ENCODE measurements at regions not wholly inside any gene's neighbourhood (a gene's known extent, or its start where the extent isn't known, plus 50 kb on each side); places are given as distances from the start of the nearest gene placed in this dataset.

DNA sequence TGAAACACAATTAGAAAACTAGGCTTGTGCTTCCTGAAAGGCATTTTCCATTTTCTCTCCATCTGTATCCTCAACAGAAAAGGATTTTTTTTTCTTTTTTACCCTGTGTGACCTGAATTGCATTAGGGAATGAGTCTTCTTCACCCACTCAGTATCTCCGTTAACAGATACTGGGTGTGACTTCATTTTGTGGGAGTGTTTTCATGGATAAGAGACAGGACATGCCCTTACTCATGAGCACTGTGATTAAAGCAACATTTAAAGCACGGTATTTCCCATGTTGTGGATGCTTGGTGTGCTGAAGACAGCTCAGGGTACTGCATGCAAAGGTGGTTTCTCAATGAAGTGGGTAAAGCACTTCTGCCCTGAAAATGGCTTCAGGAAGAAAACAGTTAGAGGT is 1397.3 kb upstream of the TMEM132C start:
- Histone ChIP-seq H3K9me3 (ENCODE audit: low read length) (no peaks in the 10 kb centered on the region), H3K27ac (ENCODE audit: low read depth, low read length, poor library complexity, severe bottlenecking) (no peak overlapping the region), H3K4me2 (ENCODE audit: low read length) (no peak overlapping the region), H3K4me1 (ENCODE audit: insufficient read depth, low read length, severe bottlenecking) (no peaks in the 10 kb centered on the region), H3K9ac (ENCODE audit: low read length) (no peak overlapping the region), H2AFZ (ENCODE audit: low read length) (no peak overlapping the region), H3K9me2 (ENCODE audit: low read depth, low read length) (no peaks in the 10 kb centered on the region), H3K36me3 (ENCODE audit: insufficient read depth, low read length) (no peaks in the 10 kb centered on the region), H4K20me1 (ENCODE audit: insufficient read depth, low read length) (no peaks in the 10 kb centered on the region), H3K79me2 (ENCODE audit: insufficient read depth, low read length) (no peaks in the 10 kb centered on the region), H3K4me3 (ENCODE audit: low read depth, low read length, poor library complexity, severe bottlenecking) (no peak overlapping the region), H3K27me3 (ENCODE audit: insufficient read depth, low read length) (no peaks in the 10 kb centered on the region), H3F3A (ENCODE audit: insufficient read depth, low read length) (no peaks in the 10 kb centered on the region)
- no peak for TF ChIP-seq EZH2 (IDR thresholded peaks at IDR 0.05; ENCODE audit: borderline replicate concordance, low read length)
- TF ChIP-seq, protein P1, sequence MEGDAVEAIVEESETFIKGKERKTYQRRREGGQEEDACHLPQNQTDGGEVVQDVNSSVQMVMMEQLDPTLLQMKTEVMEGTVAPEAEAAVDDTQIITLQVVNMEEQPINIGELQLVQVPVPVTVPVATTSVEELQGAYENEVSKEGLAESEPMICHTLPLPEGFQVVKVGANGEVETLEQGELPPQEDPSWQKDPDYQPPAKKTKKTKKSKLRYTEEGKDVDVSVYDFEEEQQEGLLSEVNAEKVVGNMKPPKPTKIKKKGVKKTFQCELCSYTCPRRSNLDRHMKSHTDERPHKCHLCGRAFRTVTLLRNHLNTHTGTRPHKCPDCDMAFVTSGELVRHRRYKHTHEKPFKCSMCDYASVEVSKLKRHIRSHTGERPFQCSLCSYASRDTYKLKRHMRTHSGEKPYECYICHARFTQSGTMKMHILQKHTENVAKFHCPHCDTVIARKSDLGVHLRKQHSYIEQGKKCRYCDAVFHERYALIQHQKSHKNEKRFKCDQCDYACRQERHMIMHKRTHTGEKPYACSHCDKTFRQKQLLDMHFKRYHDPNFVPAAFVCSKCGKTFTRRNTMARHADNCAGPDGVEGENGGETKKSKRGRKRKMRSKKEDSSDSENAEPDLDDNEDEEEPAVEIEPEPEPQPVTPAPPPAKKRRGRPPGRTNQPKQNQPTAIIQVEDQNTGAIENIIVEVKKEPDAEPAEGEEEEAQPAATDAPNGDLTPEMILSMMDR (IDR thresholded peaks at IDR 0.05; ENCODE audit: low read length) = no peak

GRCh38 chr12:126873701-126874100 is 1393.3 kb upstream of the TMEM132C start:
- Histone ChIP-seq H3K27ac (ENCODE audit: low read depth, low read length, poor library complexity, severe bottlenecking) (no peak overlapping the region), H3K4me3 (ENCODE audit: low read depth, low read length, poor library complexity, severe bottlenecking) (no peak overlapping the region), H3K9ac (ENCODE audit: low read length) (no peak overlapping the region), H3K36me3 (ENCODE audit: insufficient read depth, low read length) (no peaks in the 10 kb centered on the region), H2AFZ (ENCODE audit: low read length) (no peak overlapping the region), H3K9me2 (ENCODE audit: low read depth, low read length) (no peaks in the 10 kb centered on the region), H3F3A (ENCODE audit: insufficient read depth, low read length) (no peaks in the 10 kb centered on the region), H3K4me1 (ENCODE audit: insufficient read depth, low read length, severe bottlenecking) (no peaks in the 10 kb centered on the region), H3K27me3 (ENCODE audit: insufficient read depth, low read length) (no peaks in the 10 kb centered on the region), H4K20me1 (ENCODE audit: insufficient read depth, low read length) (no peaks in the 10 kb centered on the region), H3K4me2 (ENCODE audit: low read length) (no peak overlapping the region), H3K79me2 (ENCODE audit: insufficient read depth, low read length) (no peaks in the 10 kb centered on the region), H3K9me3 (ENCODE audit: low read length) (no peaks in the 10 kb centered on the region)
- TF ChIP-seq, protein P1 (IDR thresholded peaks at IDR 0.05; ENCODE audit: low read length) = no peak
- TF ChIP-seq EZH2 (IDR thresholded peaks at IDR 0.05; ENCODE audit: borderline replicate concordance, low read length) = no peak

DNA sequence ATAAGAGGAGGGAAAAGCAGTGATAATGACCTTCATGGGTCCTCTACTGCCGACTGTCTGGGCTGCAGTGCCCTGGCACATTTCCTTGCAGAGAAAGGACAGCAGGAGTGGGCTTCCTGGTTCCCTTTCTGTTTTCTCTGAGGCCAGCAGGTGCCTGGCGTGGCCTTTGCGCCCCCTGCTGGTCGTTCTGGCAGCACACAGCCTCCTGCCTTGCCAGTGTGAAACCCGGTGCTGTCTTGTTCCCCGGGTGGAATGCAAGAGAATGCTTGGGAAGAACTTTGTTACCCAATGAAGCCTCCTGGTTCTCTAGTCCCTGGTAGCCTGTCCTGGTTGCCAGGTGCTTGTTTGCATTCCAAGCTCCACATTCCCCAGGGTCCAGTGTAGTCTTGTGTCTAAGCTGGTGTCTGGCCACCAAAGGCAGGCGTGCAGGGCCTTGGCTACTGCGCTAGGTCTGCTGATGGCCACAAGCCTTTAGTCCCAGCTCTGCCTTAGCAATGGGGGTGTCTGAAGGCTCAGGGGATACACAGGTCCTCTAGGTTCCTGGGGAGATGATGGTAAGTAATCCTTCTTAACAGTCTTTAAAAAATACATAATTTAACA is 1392.4 kb upstream of the TMEM132C start:
- no peaks in the 10 kb centered on the region for H3K4me1 ChIP-seq (ENCODE audit: insufficient read depth, low read length, severe bottlenecking)
- H3K27me3 ChIP-seq (ENCODE audit: insufficient read depth, low read length) = no peaks in the 10 kb centered on the region
- H3K9ac ChIP-seq (ENCODE audit: low read length) = no peak overlapping the region
- no peak overlapping the region for H3K4me3 ChIP-seq (ENCODE audit: low read depth, low read length, poor library complexity, severe bottlenecking)
- TF ChIP-seq EZH2 (IDR thresholded peaks at IDR 0.05; ENCODE audit: borderline replicate concordance, low read length) = no peak
- TF ChIP-seq, protein P1 (IDR thresholded peaks at IDR 0.05; ENCODE audit: low read length) = peak; percentile 92
- H3K79me2 ChIP-seq (ENCODE audit: insufficient read depth, low read length) = no peaks in the 10 kb centered on the region
- no peak overlapping the region for H2AFZ ChIP-seq (ENCODE audit: low read length)
- H3F3A ChIP-seq (ENCODE audit: insufficient read depth, low read length) = no peaks in the 10 kb centered on the region
- H3K9me2 ChIP-seq (ENCODE audit: low read depth, low read length) = no peaks in the 10 kb centered on the region
- H3K36me3 ChIP-seq (ENCODE audit: insufficient read depth, low read length) = no peaks in the 10 kb centered on the region
- no peak overlapping the region for H3K27ac ChIP-seq (ENCODE audit: low read depth, low read length, poor library complexity, severe bottlenecking)
- H3K9me3 ChIP-seq (ENCODE audit: low read length) = no peaks in the 10 kb centered on the region
- no peak overlapping the region for H3K4me2 ChIP-seq (ENCODE audit: low read length)
- no peaks in the 10 kb centered on the region for H4K20me1 ChIP-seq (ENCODE audit: insufficient read depth, low read length)
